SKM-1 (cell line): ENCODE measurements at regions not wholly inside any gene's neighbourhood (a gene's known extent, or its start where the extent isn't known, plus 50 kb on each side); places are given as distances from the start of the nearest gene placed in this dataset.
"Not testable (repeated sequence)": the region's sequence is repeated elsewhere in the genome, so short reads cannot be mapped to it uniquely, and the experiment has no call there.

Source experiments
- DNase-seq: peaks from one replicate; lab custom pipeline; 2025; ENCODE audit not compliant: unreplicated experiment; lab: John Stamatoyannopoulos, UW

DNA sequence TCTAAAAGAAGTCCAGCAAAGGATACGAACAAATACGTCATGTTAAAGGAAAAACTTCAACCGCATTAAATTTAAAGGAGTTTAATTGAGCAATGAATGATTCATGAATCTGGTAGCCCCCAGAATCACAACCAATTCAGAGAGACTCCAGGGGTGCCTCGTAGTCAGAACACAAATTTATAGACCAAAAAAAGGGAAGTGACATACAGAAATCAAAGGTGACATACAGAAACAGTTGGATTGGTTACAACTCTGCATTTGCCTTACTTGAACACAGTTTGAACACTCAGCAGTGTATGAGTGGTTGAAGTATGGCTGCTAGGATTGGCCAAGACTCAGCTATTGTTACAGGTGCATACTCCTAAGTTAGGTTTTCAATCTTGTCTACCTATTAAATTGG lies 59.5 kb upstream of the SERP2 start:
- DNase-seq = not testable (repeated sequence)

DNA sequence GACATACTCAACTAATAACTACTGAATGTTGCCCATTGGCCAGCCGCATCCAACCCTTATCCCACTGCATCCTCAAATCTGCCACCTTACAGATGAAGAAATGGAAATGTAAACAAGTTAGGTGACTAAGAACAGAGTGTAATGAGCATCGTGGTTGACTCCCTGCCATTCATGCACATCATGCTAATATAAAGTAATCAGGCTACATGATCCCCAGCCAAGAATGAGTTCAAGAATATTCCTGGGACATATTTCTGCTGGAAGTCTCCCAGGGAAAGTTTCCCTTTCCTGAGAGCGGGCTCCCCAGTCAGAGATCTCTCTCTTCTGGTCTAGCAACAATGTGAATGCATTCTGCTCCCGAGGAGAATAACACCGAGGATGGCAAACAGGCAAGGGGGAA lies 55.9 kb upstream of the SERP2 start:
- DNase-seq = no peak

DNA sequence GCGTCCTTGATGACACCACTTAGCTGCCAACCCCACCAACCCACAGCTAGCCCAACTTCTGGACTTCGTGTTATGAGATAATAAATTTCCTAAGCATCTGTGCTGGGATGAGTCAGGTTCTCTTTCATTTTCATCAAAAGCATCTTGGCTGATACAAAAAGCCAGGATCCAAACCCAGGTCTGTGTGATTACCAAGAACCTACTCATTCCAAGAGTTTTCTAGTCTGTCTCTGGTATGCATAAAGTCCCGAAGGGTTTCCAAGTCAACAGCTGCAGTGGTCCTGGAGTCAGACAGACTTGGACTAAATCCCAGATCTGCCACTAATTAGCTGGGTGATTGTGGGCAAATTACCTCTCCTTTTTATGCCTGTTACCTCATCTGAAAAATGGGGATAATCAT lies 55.5 kb upstream of the SERP2 start:
- DNase-seq = no peak

DNA sequence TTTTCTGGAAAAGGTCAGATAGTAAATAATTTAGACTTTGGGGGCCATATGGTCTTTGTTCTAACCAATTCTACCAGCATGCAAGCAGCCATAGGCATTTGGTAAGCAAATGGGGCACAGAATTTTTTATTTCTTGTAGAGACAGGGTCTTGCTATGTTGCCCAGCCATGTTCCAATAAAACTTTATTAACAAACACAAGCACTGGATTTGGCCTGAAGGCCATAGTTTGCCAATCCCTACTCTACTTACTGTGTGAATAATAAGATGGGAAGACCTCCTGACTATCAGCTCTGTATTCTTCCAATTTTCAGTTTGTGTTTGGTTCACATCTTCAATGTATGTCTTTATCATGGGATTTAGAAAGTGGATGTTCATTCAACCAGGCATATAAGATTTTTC lies 53.0 kb upstream of the SERP2 start:
- DNase-seq = no peak

DNA sequence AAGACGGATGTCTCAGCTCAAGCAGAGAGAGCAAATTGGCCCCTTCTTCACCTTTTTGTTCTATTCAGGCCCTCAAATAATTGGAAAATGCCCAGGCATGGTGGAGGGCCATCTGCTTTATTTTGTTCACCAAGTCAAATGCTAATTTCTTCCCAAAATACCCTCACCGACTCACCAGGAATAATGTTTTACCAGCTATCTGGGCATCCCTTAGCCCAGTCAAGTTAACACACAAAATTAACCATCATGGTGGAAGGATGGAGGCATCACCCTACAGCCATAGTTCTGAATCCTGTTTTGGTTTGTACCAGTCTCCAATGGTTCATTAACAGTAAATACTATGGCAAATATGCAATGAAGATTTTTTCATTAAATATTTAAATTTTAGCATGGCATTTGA lies 51.7 kb upstream of the SERP2 start:
- DNase-seq = no peak

DNA sequence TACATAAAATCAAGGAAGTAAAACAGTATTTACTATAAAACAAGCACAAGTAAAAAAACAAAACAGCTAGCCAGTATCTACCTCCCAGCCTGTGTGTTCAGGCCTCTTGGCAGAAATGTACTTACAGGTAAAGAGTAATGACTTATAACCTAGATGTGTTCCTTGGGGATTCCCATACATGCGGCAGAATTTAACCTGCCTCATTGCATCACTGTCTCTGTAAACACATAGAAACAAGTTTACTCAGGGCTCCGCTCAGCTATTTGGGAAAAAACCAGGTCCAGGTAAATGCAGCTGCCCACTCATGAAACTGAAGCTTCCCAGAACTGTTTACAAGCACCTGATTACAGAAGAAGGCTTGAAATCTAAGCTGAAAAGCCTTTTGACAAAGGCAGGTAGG lies 50.7 kb upstream of the SERP2 start:
- DNase-seq = no peak

DNA sequence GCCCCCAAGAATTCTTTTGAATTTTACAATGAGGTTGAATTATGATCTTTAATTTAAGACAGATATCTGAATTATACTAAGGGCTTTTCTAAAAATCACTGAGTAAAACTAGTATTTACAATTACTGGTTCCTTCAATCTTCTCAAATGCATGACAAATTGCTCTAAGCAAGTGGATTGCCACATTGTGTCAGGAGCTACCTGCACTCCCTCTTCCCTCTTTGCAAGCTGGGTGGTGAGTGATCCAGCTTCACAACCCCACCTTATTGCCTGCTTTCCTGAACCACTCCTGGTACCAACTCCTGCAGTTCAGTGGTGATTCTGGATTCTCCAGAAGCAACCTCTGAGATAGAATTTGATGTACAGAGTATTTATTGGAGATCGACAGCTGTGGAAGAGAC lies 49.9 kb upstream of the SERP2 start:
- DNase-seq = no peak
